RPMI8226 (cell line): ENCODE measurements at regions not wholly inside any gene's neighbourhood (a gene's known extent, or its start where the extent isn't known, plus 50 kb on each side); places are given as distances from the start of the nearest gene placed in this dataset.
A peak's percentile ranks its signal among the peaks of the same experiment; 100 is the strongest.

ENCODE experiments used
- DNase-seq: peaks from one replicate; pipeline ENCODE4 v3.0.0-alpha.2; 2015

DNA sequence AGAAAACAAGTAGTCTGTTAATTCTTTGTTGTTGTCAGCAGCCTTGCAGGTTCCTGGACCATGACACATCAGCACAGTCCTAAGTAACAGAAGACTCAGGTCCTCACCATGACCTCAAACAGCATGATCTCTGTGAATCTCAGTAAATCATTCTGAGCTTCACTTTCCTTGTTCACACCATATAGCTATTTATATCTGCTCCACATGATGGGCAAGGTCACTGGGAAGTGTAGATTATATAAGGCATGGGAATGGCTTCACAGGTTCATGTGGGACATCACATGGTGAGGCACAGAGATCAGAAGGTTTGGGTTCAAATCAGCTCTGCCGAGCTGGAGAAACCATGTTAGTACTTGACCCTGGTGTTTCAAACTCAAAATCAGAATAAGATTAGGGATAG, 245.4 kb upstream of the SPTLC3 start:
- DNase-seq: no peak

DNA sequence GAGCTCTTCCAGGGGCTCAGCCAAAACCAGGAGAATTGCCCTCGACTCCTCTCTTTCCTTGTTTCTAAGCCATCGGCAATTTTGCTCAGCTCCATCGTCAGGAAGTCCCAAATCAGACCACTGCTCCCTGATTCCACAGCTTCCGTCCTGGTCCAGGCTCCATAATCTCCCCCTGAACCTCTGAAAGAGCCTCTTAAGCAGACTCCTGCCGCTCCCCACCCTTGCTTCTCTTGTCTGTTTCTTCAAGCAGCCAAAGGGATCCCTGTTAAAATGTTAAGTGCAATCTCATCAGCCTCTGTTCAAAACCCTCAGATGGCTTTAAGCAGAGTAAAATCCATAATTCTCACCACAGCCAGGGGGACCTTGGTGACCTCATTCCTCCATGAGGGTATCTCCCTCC, 244.7 kb upstream of the SPTLC3 start:
- DNase-seq: no peak

DNA sequence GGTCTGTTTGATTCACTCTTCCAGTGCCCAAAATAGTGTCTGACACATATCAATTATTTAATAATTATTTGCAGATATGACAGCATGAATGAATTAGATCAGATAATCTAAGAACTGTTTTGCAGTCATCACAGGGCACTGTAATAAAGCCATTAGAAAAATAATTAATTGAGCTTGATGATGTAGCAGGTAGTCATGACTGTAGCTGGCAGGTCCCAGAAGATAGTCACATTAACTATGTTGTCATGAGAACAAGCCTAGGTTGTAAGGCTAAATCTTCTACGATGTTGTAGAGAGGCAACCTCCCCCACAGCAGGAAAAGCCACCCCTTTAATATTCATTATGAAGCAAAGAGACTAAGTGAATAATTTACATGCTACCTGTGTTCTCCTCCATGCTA, 243.9 kb upstream of the SPTLC3 start:
- no peak for DNase-seq

DNA sequence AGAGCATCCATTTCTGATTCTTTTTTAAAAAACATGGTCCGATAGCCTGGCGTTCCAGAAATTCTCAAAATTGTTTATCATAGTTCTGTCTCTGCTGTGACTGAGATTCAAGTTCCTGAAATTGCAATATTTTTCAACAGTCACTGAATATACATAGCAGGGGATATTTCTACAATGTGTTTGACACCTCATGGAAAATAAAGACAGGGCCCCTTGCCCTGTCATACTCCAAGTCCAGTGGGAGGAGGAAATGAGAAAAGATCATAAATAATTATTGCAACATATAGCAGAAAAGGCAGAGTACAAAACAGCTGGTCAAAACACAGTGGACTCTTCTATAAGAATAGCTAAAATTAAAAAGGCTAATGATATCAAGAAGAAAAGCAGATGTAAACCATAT, 234.8 kb upstream of the SPTLC3 start:
- DNase-seq: no peak

DNA sequence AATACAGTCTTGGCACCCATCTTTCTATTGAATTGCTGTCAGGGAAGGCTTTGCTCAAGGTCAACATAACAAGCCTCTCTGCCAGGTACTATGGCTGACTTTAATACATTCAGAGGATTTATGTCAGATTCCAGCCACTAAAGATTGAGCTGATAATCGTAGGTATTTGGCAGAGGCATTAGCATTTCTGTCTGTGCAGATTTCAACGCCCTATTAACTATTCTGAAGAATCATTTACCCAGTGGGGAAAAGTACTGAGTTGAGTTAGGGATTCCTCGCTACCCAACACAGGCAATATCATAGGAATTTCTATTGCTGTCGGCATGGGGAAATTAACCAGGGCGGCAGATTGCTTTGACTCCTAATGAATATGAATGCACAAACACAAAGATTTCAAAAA, 233.7 kb upstream of the SPTLC3 start:
- DNase-seq: no peak

DNA sequence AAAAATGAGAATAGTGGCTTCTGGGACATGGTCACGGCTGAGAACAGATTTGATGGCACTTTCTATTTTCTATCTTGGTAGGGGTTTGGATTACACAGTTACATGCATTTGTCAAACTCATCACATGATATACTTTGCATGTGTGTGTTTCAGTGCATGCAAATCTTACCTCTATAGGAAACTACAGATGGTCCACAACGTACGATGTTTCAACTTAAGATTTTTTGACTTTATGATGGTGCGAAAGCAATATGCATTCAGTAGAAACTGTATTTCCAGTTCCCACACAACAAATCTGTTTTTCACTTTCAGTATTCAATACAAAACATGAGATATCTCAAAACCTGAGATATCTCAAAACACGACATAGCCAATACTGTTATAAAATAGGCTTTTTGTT, 231.8 kb upstream of the SPTLC3 start:
- DNase-seq: no peak

DNA sequence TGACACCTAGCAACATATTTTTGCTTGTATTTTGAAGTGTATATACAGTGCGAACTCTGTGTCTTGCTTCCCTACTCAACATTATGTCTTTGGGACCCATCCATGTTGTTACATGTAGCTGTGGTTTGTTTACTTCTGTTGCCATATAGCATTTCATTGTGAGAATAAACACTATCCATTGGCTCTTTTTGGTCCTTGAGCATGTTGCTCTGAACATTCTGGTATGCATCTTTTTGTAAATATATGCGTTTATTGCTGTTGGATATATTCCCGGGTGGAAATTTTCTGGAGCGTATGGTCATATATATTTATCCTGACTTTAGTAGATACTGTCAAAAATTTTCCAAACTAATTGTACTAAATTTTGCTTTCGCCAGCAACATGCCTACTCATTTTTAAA, 222.5 kb upstream of the SPTLC3 start:
- DNase-seq: no peak

DNA sequence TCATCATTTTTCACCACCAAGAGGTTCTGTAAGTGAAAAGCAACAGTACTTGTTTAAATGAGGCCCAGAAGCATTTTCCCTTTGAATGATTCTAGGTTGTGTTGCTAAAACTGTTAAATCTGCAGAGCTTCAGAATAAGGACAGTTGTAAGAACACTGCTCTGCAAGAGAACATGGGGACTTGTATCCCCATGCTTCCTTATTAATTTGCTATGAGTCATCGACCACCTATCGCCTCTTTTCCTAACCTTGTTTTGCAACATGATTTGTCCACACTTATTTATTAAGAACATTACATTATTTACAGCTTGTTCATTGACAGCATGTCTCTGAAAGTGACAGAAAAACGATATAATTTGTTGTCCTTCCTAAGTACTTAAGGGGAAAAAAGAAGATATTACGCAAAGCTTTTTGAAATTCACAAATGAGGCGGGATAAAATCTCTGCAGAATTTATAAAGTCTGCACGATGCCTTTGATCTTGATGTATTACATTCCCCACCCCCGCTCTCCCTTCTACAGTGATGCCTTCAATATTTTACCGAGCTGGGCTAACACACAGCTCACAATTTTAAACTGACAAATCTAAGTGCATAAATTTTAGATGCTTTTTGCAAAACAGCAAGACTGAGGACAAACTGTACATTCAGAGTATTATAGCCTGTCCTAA, 220.0 kb upstream of the SPTLC3 start:
- DNase-seq: no peak

DNA sequence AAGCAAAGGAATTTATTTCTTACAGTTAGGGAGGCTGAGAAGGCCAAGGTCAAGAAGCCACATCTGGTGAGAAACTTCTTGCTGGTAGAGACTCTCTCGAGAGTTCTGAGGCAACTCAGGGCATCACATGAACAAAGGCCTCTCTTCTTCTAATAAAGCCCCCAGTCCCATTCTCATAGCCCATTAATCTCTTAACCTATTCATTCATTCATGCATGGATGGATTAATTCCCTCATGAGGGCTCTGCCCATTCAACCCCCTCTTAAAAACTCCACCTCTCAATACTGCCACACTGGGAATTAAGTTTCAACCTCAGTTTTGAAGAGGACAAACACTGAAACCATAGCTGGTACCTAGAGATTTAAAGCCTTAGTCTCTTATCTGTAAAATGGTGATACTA, 217.9 kb upstream of the SPTLC3 start:
- no peak for DNase-seq

DNA sequence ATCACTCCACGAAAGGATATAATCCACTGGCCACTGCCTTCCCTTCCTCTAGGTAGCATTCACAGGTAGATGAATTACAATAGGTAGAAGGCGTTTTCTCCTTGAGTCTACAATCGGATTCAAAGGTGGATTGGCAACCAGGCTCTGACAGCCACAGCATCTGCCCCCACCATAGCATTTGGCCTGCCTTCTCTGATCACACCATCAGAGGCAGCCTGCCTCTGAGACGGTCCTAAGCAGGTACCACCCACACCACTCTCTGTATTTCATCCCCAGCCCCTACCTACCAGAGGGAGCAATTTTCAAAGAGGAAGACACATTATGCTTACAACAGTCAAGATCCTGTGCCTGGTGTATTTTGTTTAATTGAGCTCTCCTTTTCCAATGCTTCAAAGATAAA, 210.5 kb upstream of the SPTLC3 start:
- no peak for DNase-seq

DNA sequence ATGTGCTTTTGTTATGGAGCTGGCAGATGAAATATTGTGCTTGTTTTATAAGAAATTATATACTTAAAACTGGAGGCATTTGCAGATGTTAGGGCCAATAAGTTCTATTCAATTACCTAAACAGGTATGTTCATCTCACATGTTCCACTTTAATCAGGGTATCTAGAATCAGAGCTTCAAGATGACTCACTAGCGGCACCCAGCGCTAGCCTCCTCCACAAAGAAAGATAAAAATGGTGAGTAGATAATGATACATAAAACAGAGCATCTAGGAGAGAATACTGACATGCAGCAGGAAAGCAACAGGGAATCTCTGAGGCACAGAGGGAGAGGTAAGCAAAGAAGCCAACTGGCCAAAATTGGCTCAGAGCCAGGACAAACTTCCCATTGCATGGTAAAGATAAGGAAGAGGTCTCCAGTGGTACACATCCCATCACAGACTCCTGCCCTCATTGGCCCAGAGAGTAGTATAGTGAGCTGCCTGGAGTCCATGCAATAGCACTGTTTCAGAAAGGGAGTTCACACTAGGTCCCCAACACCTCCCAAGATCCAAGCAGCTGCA, 200.7 kb upstream of the SPTLC3 start:
- peak; percentile 11 for DNase-seq

DNA sequence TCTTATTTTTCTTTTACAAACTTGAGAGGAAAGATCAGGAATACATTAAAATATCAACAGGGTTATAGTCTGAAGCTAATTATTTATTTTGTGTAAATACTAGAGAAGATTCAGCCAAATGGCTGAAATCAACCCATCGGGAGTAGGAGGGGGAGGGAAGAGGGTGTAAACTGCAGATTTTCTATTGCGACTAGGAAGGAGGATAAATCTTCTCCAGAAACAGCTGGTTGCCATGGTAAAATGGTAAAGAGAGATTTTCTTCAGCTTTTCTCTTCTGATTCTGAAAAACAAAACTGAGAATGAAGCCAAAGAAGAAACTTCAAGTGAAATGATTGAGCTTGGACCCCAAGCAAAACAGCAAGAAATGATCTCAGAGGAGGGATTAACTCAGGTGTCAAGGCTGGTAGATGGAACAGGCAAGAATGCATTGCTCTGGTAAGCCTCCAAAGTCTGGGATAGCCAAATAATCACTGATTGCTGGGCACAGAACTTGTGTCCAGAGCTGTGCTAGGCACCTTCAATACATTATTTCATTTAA, 193.5 kb upstream of the SPTLC3 start:
- no peak for DNase-seq

DNA sequence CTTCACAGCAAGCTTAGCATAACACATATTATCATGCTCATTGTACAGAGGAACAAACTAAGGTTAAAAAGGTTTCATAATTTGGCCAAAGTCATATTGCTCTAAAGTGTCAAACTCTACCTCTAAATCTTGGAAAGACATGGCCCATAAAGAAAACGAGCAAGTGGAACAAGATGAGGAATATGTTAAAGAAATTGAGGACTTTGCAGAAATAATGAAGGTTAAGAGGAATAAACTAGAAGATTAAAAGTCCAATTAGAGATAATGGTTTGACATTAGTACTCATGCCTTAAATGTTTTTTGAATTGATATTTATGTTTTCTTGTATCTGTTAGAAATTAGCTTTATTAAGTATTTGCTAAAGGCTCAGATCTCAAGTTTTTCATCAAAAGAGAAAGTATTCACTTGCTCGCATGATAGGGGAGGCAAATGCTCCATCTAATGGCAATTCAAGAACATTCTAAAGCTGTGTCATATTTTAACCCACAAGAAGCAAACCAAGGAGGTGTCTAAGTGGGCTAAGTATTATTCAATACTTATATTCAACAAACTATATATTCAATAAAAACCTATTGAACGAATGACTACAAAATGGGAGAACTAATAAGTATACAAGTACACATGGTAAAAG, 192.9 kb upstream of the SPTLC3 start:
- DNase-seq: no peak

DNA sequence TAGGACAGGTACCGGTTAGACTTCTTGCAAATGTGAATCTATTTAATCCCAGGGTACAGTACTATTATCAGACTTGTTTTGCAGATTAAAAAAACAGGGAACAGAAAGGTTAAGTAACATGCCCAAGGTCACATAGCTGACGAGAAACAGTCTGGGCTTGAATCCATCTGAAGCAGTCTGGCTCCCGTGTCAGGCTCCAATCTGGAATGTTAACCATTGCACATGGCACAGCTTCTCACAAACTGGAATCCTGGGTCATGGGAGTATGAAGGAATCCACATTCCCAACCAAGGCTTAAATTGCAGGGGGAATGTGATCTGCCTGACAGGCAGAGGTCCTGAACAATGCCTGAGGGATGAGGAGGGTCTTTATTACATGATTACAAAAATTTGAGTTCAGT, 187.5 kb upstream of the SPTLC3 start:
- DNase-seq: no peak

DNA sequence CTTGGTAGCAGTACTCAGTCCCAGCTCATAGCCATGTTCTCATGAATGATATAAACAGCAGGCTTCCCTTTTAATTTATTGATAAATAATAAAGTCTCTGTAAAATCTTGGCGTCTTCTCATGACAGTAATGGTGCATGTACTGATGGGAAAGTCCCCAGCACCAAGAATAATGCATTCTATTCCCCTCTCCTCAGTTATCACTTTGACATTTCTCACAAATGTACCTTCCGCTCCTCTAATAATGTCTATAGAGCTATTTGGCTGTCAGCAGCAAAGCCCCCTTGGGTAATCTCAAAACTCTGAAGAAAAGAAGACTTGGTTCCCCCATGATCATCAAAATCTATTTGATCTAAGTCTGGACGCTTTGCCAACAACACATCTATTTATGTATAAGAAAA, 185.0 kb upstream of the SPTLC3 start:
- DNase-seq: no peak

DNA sequence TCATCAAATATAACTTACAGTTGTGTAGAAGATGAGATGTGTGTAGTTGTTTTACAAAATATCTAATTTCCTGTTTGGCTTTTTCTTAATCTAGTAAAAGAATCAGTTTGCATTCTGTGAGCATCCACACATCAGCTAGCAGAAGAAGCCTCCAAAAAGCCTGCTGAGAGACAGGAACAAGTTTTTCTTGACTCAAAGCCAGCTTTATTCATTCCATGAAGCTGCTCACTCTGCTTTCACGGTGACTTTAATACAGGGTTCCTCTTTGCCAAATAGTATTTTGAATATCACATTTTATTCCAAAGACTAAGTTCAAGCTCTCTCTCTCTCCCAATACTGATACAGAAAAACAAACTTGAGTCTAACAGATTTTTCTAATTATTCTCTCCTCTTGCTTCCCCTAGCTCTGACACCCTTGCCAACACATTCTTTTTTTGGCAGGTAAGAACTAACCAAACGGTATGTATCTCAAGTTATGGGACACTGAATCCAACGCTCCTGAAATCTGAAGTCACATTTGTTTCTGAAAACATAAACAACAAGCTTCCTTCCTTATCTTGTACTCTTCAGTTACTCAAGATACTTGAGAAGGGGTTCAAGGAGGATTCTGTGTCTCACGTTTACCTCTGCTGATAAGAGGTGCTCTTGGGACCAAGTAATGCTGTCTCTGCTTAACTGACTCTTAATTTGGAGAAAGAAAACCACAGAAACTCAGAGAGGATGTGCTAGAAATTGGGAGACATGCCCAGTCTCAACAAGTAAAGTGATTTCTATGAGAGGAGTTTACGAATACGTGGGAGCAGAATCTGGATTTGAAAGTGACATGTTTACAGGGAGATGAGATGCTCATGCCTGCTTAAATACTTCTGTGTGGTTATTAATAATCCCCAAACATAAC, 184.2 kb upstream of the SPTLC3 start:
- DNase-seq: no peak

DNA sequence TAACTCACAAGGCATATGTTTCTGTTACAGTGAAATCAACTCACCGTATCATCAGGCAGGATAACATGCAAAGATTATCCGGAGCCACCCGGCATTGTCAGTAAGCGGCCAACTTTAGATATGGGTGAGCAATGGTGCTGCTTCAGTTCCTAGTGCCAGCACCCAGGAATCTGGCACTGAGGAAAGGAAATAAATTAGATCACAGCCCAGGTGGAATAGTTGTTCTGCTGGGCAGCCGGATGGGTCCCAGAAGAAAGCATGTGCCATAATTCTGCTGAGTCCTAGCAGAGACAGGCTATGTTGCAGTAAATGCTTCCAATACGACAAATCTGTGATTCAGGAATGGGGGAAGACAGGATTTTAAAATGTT, 183.6 kb upstream of the SPTLC3 start:
- no peak for DNase-seq

DNA sequence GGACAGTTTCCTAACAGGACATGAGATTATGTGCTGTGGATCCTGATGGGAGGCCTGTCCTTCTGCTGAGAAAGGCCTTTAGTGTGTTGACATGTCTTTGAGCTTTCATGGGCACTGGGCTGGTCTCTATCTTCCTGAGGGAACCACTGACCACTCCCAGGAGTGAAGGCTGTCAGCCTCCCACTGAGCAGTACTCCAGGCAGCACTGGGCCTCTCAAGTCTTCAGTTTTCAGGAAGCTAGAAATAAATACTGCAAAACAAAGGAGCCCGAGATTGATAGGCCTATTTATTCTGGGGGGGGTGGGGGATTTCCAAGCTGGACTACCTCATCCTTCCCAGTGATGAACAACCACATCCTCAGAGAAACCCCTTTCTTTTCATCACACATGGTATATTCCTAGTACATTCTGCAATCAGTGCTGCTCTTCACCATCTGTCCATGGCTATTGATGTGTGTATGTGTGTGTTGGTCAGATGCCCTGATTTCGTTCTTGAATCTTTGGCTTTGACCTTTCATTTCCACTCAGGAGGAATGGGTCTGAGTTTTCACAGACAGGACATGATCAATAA, 180.9 kb upstream of the SPTLC3 start:
- DNase-seq: no peak

DNA sequence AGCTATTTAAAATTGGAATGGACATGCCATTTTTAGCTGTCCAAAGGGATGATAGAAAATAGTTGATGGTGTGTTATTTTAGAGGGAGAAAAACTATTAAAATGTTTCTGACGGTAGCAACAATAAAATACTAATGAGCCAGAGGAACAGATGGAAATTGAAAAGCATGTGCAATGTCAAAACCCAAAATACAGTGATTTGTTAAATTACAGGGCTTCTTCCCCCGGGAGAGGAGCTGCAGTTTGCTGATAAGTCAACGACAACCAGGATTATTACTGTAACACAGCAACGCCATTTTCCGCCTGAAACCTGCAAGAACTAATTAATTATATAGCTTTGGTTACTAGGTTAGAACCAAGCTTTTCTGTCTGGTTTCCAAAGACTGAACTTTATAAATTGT, 179.6 kb upstream of the SPTLC3 start:
- no peak for DNase-seq

DNA sequence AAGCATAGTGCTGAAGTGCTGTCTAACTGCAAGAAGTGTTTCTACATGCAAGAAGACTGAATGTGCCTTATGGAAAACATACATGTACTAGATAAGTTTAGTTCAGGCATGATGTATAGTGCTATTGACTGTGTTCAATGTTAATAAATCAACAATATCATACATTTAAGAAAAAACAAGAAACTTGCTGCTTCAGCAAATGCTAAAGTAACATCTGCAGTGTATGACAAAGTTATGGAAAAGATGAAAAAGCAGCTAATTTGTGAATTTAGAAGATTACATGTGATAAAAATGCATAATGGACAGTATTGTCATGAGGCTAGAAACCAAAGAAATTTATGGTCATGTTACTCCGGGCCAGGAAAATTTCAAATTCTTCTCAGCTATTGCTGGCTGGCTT, 174.9 kb upstream of the SPTLC3 start:
- no peak for DNase-seq

DNA sequence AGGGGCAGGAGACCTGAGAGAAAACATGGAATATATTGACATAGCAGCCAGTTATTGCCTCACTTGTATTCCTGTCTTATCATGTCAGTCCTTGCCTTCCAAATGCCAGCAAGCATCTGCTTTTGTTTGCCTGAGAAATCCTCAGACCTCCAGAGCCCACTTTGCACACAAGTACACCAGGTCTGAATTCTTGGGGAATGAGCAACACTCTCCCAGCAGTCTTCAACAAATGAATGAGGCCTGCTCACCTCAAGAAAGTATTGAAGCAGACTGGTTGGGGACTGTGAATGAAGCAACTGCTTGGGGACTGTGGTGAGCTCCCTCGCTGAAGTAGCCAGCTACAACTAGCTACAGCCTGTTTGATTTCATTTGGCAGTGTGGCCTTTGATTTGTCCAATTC, 172.8 kb upstream of the SPTLC3 start:
- DNase-seq: no peak

DNA sequence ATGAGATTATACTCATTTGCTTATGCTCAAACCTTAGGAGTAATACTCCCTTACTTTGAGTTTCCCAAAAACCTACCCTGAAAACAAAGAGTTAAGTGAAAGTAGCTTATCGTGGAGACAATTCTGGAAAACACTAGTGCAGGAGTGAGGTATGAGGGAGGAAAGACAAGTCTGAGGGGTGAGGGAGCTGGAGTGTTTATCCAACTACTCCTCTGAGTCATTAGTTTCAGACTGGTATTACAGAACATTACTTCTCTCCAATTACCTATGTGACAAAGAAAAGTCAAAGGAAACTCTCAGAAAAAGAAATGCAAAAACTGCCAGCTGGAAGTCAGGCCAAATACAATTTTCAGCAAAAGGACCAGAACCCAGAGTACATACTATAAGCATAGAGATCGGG, 171.1 kb upstream of the SPTLC3 start:
- no peak for DNase-seq

DNA sequence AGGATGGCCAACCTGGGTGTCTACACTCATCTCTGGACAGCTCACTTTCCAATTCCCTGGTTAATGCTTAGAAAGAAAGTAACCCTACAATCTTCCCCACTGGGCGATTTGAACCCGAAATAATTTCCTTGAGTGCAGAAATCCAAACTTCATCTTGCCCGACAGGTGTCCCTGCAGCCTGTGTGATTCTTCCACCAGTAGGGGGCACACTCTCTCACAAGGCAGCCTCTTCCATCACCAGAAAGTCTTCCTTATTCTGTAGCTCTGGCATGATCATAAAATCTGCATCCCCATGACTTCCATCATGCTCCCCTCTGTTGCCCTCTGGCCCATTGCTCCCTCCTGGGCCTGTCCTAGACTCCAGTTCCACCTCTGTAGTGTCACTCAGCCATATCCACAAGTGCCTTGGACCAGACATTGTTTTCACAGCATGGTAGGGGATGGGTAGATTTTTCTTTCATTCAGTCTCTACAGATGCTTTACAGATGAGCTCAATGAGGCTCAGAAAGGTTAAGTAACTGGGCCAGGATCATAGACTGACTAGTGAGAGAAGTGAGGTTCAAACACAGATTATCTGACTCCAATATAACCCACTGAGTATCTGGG, 170.4 kb upstream of the SPTLC3 start:
- peak; percentile 27 for DNase-seq
